K562 (cell line): ENCODE measurements at regions not wholly inside any gene's neighbourhood (a gene's known extent, or its start where the extent isn't known, plus 50 kb on each side); places are given as distances from the start of the nearest gene placed in this dataset.

Source experiments
- CEBPZ ChIP-seq: fragments of 150-350 bp; IDR thresholded peaks from 2 replicates; pipeline ENCODE4 v1.6.1; 2014; ENCODE audit warnings: low read depth, mild to moderate bottlenecking, low read length, borderline replicate concordance
- HMGXB4 ChIP-seq: sonication (generic); formaldehyde crosslinking; IDR thresholded peaks from 2 replicates; pipeline ENCODE4 v1.8.1; 2023; ENCODE audit warnings: mild to moderate bottlenecking, missing genetic modification reagents
- NFIC ChIP-seq: fragments of 450-650 bp; IDR thresholded peaks from 2 replicates; pipeline ENCODE4 v1.6.1; 2017; ENCODE audit warnings: mild to moderate bottlenecking, inconsistent platforms
- ZBTB34 ChIP-seq: fragments of 250-450 bp; sonication (Bioruptor Pico); IDR thresholded peaks from 2 replicates; pipeline ENCODE4 v1.8.0; 2021; ENCODE audit warnings: mild to moderate bottlenecking, moderate library complexity
- ZFP36 ChIP-seq: fragments of 150-350 bp; IDR thresholded peaks from 2 replicates; pipeline ENCODE4 v1.6.1; 2018; ENCODE audit warnings: low read length, low read depth; ENCODE audit not compliant: partially characterized antibody

- TF ChIP-seq CEBPZ, result no peak
- TF ChIP-seq NFIC, result no peak
- no peak for TF ChIP-seq ZBTB34 (CRISPR knock-in tag)
- no peak for TF ChIP-seq HMGXB4 (CRISPR knock-in tag)
- no peak for TF ChIP-seq ZFP36
Observed at GRCh38 chr16:66154801-66155200, 211.7 kb upstream of the CDH5 start.
